CD4-positive, alpha-beta T cell (primary cell): ENCODE measurements at regions not wholly inside any gene's neighbourhood (a gene's known extent, or its start where the extent isn't known, plus 50 kb on each side); places are given as distances from the start of the nearest gene placed in this dataset.

ENCODE experiments used
- ATAC-seq: fragments of 200-7000 bp; cut with Tn5 transposase; one replicate; pipeline ENCODE4 v1.10.0; 2022; ENCODE audit warnings: mild to moderate bottlenecking; ENCODE audit not compliant: poor library complexity
- CTCF ChIA-PET: fragments of 350-600 bp; sonication (Branson Sonifier 250); formaldehyde crosslinking; loops from one replicate; lab custom pipeline; 2021; ENCODE audit warnings: antibody characterized with exemption, inconsistent platforms; lab: Charles Lee
- POLR2A ChIA-PET: fragments of 350-600 bp; sonication (Branson Sonifier 250); formaldehyde crosslinking; loops from one replicate; lab custom pipeline; 2021; ENCODE audit warnings: antibody characterized with exemption, inconsistent platforms; lab: Charles Lee
- DNase-seq, 14 experiments: peaks; one replicate each; pipeline ENCODE4 v3.0.0-alpha.2; 2013 to 2020; ENCODE audit warnings: mixed read lengths in 2 of 14
- H3K27ac ChIP-seq, 2 donors: one replicate each; pipeline versions ENCODE4 v1.5.1 to v1.7.0; 2013; ENCODE audit warnings: low read length in 2 of 2, low read depth in 1 of 2, mild to moderate bottlenecking in 1 of 2
- H3K27me3 ChIP-seq, 2 experiments: 1 replicate in 1 of 2; 2 replicates in 1 of 2; pipeline versions ENCODE4 v1.6.1 to v1.7.0; 2013; ENCODE audit warnings: low read length in 2 of 2, control low read depth in 1 of 2, mild to moderate bottlenecking in 1 of 2, moderate library complexity in 1 of 2; ENCODE audit not compliant: insufficient read depth in 2 of 2, control insufficient read depth in 1 of 2
- H3K36me3 ChIP-seq: one replicate; pipeline ENCODE4 v1.6.1; 2013; ENCODE audit warnings: low read length, control low read depth; ENCODE audit not compliant: insufficient read depth
- H3K4me1 ChIP-seq: one replicate; pipeline ENCODE4 v1.6.1; 2013; ENCODE audit warnings: low read length, control low read depth; ENCODE audit not compliant: insufficient read depth
- H3K4me3 ChIP-seq: one replicate; pipeline ENCODE4 v1.5.1; 2013; ENCODE audit warnings: mild to moderate bottlenecking, low read length, moderate library complexity
- H3K9me3 ChIP-seq, 2 experiments: 1 replicate in 1 of 2; 2 replicates in 1 of 2; pipeline versions ENCODE4 v1.6.1 to v1.7.0; 2013; ENCODE audit warnings: low read length in 2 of 2, mild to moderate bottlenecking in 2 of 2, control low read depth in 1 of 2, moderate library complexity in 1 of 2; ENCODE audit not compliant: control insufficient read depth in 1 of 2, insufficient read depth in 1 of 2
- H3K27ac Mint-ChIP-seq: one replicate; pipeline ENCODE4 v1.8.0; 2020; ENCODE audit warnings: mixed read lengths
- H3K27me3 Mint-ChIP-seq: one replicate; pipeline ENCODE4 v1.8.0; 2021; ENCODE audit warnings: mixed read lengths
- H3K36me3 Mint-ChIP-seq: one replicate; pipeline ENCODE4 v1.8.0; 2021; ENCODE audit warnings: low read depth, mixed read lengths
- H3K4me1 Mint-ChIP-seq: one replicate; pipeline ENCODE4 v1.8.0; 2021; ENCODE audit warnings: low read depth, mixed read lengths
- H3K4me3 Mint-ChIP-seq: one replicate; pipeline ENCODE4 v1.8.0; 2020; ENCODE audit warnings: mild to moderate bottlenecking, mixed read lengths
- H3K9me3 Mint-ChIP-seq: one replicate; pipeline ENCODE4 v1.8.0; 2020; ENCODE audit warnings: mixed read lengths
- CTCF ChIP-seq: fragments of 200-600 bp; IDR thresholded peaks from one replicate; pipeline ENCODE4 v1.8.0; 2022; ENCODE audit warnings: antibody characterized with exemption, mild to moderate bottlenecking
- intact Hi-C, 2 experiments: fragments of 100-400 bp; cut with DNase I in 1 of 2; cut with micrococcal nuclease in 1 of 2; formaldehyde crosslinking; loops; one replicate each; pipeline versions ENCODE4 v1.15.1 to v1.9.0; 2023 to 2025; cut with DNase I, micrococcal nuclease

- no peak for ATAC-seq
- Histone ChIP-seq H3K27ac (no peak overlapping the region), H3K9me3 (no peaks in the 10 kb centered on the region), H3K4me3 (no peak overlapping the region), H3K36me3 (no peaks in the 10 kb centered on the region), H3K4me1 (no peaks in the 10 kb centered on the region), H3K27me3 (no peaks in the 10 kb centered on the region)
- Mint-ChIP-seq H3K4me1 (no peaks in the 10 kb centered on the region), H3K27ac (no peak overlapping the region), H3K27me3 (no peaks in the 10 kb centered on the region), H3K4me3 (no peak overlapping the region), H3K36me3 (no peaks in the 10 kb centered on the region), H3K9me3 (no peaks in the 10 kb centered on the region)
- TF ChIP-seq CTCF: no peak
- POLR2A ChIA-PET: no interaction called here
- DNase-seq: no peak
- intact Hi-C loops: no loop called here
- CTCF ChIA-PET: no interaction called here
These were observed 243.9 kb downstream of the ETV1 start for GRCh38 chr7:13745530-13745929.

- ChIA-PET POLR2A (no interaction called here), CTCF (no interaction called here)
- H3K27ac Mint-ChIP-seq: no peak overlapping the region
- Histone ChIP-seq H3K9me3 (no peaks in the 10 kb centered on the region), H3K27me3 (no peaks in the 10 kb centered on the region), H3K4me3 (no peak overlapping the region), H3K36me3 (no peaks in the 10 kb centered on the region), H3K4me1 (no peaks in the 10 kb centered on the region), H3K27ac (no peak overlapping the region)
- no peaks in the 10 kb centered on the region for H3K9me3 Mint-ChIP-seq
- no peaks in the 10 kb centered on the region for H3K4me1 Mint-ChIP-seq
- ATAC-seq: no peak
- intact Hi-C loops: no loop called here
- no peak for TF ChIP-seq CTCF
- H3K36me3 Mint-ChIP-seq: no peaks in the 10 kb centered on the region
- no peaks in the 10 kb centered on the region for H3K27me3 Mint-ChIP-seq
- no peak for DNase-seq
- no peak overlapping the region for H3K4me3 Mint-ChIP-seq
These were observed 240.5 kb downstream of the ETV1 start for GRCh38 chr7:13748998-13749397.

- POLR2A ChIA-PET: no interaction called here
- CTCF ChIA-PET: no interaction called here
- Mint-ChIP-seq H3K27ac (no peak overlapping the region), H3K4me1 (no peaks in the 10 kb centered on the region), H3K36me3 (no peaks in the 10 kb centered on the region), H3K4me3 (no peak overlapping the region), H3K27me3 (no peaks in the 10 kb centered on the region), H3K9me3 (no peaks in the 10 kb centered on the region)
- H3K4me1 ChIP-seq: no peaks in the 10 kb centered on the region
- H3K27me3 ChIP-seq: no peaks in the 10 kb centered on the region
- no peaks in the 10 kb centered on the region for H3K9me3 ChIP-seq
- no peaks in the 10 kb centered on the region for H3K36me3 ChIP-seq
- intact Hi-C loops: no loop called here
- DNase-seq: no peak
- no peak overlapping the region for H3K4me3 ChIP-seq
- no peak overlapping the region for H3K27ac ChIP-seq
- no peak for TF ChIP-seq CTCF
- ATAC-seq: no peak
These were observed 239.8 kb downstream of the ETV1 start for GRCh38 chr7:13749636-13750035.
